Osteoblast (primary cell): ENCODE measurements at regions not wholly inside any gene's neighbourhood (a gene's known extent, or its start where the extent isn't known, plus 50 kb on each side); places are given as distances from the start of the nearest gene placed in this dataset.

ENCODE experiments used
- DNase-seq: peaks from one replicate; pipeline ENCODE4 v3.0.0; 2011; ENCODE audit warnings: low spot score, mixed read lengths; ENCODE audit not compliant: insufficient read length; ENCODE audit errors: missing footprints
- H2AFZ ChIP-seq: 2 replicates; pipeline ENCODE4 v1.6.0; 2011; ENCODE audit warnings: mild to moderate bottlenecking, low read length
- H3K27ac ChIP-seq: 2 replicates; pipeline ENCODE4 v1.5.1; 2011; ENCODE audit warnings: mild to moderate bottlenecking, low read depth, low read length, moderate library complexity
- H3K27me3 ChIP-seq: 2 replicates; pipeline ENCODE4 v1.6.0; 2012; ENCODE audit warnings: mild to moderate bottlenecking, control low read depth, inconsistent platforms, low read length, moderate library complexity; ENCODE audit not compliant: insufficient read depth
- H3K36me3 ChIP-seq: 2 replicates; pipeline ENCODE4 v1.5.1; 2011; ENCODE audit warnings: mild to moderate bottlenecking, low read length, control low read depth, moderate library complexity; ENCODE audit not compliant: insufficient read depth
- H3K4me1 ChIP-seq: 2 replicates; pipeline ENCODE4 v1.5.1; 2011; ENCODE audit warnings: mild to moderate bottlenecking, low read length, control low read depth, moderate library complexity; ENCODE audit not compliant: insufficient read depth
- H3K4me2 ChIP-seq: 2 replicates; pipeline ENCODE4 v1.6.0; 2011; ENCODE audit warnings: mild to moderate bottlenecking, low read length; ENCODE audit not compliant: insufficient read depth
- H3K4me3 ChIP-seq: fragments of 200-600 bp; sonication (generic); 3 replicates; pipeline ENCODE4 v1.5.1; 2012; ENCODE audit warnings: mild to moderate bottlenecking, low read length, inconsistent platforms; ENCODE audit not compliant: insufficient read depth
- H3K79me2 ChIP-seq: 2 replicates; pipeline ENCODE4 v1.6.0; 2012; ENCODE audit warnings: mild to moderate bottlenecking, low read length, control low read depth, inconsistent platforms; ENCODE audit not compliant: insufficient read depth
- H3K9me3 ChIP-seq: 2 replicates; pipeline ENCODE4 v1.5.1; 2011; ENCODE audit warnings: low read depth, low read length, control low read depth
- H4K20me1 ChIP-seq: 2 replicates; pipeline ENCODE4 v1.6.0; 2012; ENCODE audit warnings: mild to moderate bottlenecking, low read length, control low read depth; ENCODE audit not compliant: insufficient read depth
- TF ChIP-seq, protein P1 (sequence below): IDR thresholded peaks from 2 replicates; pipeline ENCODE4 v1.5.1; 2011; ENCODE audit warnings: mild to moderate bottlenecking, low read depth, low read length, moderate library complexity; ENCODE audit errors: extremely low read depth

DNA sequence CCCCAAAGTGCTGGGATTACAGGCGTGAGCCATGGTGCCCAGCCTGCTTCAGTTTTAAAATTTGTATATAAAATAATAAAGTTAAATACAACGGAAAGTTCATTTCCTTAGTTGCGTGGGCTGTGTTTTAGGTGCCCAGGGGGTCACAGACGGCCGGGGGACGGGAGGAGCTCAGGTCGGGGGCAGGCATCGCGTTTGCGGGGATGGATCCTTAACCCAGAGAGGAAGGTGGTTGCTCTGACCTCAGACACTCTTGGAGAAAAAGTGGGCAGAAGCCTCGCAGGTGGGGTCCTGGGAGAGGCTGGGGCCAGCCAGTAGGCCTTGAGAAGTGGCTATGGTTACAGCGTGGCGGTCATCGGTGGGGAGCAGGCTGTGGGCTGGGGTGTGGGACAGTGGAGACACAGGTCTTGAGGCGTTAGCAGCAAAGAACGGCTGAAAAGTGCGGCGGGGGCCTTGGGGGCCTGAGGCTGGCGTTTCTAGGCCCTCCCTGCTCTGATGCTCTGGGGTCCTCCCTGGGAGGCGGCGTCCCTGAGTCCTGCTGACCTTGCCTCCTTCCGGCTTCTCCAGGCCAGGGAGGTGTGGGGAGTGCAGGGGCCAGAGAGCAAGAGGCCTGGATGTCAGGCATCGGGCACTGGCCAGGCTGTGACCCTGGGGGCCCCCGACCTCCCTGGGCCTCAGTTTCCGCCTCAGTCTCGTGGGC is 54.4 kb downstream of the UNCX start:
- H3K4me1 ChIP-seq = no peaks in the 10 kb centered on the region
- H3K79me2 ChIP-seq = no peaks in the 10 kb centered on the region
- no peaks in the 10 kb centered on the region for H3K9me3 ChIP-seq
- TF ChIP-seq, protein P1, sequence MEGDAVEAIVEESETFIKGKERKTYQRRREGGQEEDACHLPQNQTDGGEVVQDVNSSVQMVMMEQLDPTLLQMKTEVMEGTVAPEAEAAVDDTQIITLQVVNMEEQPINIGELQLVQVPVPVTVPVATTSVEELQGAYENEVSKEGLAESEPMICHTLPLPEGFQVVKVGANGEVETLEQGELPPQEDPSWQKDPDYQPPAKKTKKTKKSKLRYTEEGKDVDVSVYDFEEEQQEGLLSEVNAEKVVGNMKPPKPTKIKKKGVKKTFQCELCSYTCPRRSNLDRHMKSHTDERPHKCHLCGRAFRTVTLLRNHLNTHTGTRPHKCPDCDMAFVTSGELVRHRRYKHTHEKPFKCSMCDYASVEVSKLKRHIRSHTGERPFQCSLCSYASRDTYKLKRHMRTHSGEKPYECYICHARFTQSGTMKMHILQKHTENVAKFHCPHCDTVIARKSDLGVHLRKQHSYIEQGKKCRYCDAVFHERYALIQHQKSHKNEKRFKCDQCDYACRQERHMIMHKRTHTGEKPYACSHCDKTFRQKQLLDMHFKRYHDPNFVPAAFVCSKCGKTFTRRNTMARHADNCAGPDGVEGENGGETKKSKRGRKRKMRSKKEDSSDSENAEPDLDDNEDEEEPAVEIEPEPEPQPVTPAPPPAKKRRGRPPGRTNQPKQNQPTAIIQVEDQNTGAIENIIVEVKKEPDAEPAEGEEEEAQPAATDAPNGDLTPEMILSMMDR = no peak
- no peaks in the 10 kb centered on the region for H3K36me3 ChIP-seq
- DNase-seq = no peak
- H3K27me3 ChIP-seq = peaks cover 13% of the 10 kb centered on the region
- H3K27ac ChIP-seq = no peak overlapping the region
- no peak overlapping the region for H3K4me2 ChIP-seq
- no peak overlapping the region for H2AFZ ChIP-seq
- H4K20me1 ChIP-seq = no peaks in the 10 kb centered on the region
- no peak overlapping the region for H3K4me3 ChIP-seq

DNA sequence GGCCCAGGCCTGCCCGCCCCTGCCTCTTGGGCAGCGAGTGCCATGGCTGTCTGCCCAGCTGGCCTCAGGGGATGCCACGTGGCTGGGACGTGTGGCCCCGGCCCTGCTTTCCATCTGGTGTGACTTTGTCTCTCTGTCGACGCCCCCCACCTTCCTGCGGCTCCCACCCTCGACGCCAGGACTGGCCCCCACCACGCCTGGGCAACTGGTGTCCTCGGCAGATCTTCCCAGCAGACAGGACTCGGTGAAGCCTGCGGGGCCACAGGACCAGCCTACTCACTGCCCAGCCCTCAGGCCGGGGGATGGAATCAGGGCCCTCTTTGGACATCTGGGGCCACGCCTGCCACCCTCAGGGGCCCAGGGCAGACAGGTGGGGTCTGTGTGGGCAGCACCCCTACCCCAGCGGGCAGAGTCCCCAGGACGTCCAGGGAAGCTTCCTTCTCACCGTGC is 55.1 kb downstream of the UNCX start:
- DNase-seq = no peak
- no peak overlapping the region for H2AFZ ChIP-seq
- no peaks in the 10 kb centered on the region for H4K20me1 ChIP-seq
- TF ChIP-seq, protein P1 = no peak
- H3K27me3 ChIP-seq = peaks cover 13% of the 10 kb centered on the region
- no peaks in the 10 kb centered on the region for H3K36me3 ChIP-seq
- H3K27ac ChIP-seq = no peak overlapping the region
- H3K4me1 ChIP-seq = no peaks in the 10 kb centered on the region
- no peak overlapping the region for H3K4me3 ChIP-seq
- H3K4me2 ChIP-seq = no peak overlapping the region
- no peaks in the 10 kb centered on the region for H3K79me2 ChIP-seq
- H3K9me3 ChIP-seq = no peaks in the 10 kb centered on the region

DNA sequence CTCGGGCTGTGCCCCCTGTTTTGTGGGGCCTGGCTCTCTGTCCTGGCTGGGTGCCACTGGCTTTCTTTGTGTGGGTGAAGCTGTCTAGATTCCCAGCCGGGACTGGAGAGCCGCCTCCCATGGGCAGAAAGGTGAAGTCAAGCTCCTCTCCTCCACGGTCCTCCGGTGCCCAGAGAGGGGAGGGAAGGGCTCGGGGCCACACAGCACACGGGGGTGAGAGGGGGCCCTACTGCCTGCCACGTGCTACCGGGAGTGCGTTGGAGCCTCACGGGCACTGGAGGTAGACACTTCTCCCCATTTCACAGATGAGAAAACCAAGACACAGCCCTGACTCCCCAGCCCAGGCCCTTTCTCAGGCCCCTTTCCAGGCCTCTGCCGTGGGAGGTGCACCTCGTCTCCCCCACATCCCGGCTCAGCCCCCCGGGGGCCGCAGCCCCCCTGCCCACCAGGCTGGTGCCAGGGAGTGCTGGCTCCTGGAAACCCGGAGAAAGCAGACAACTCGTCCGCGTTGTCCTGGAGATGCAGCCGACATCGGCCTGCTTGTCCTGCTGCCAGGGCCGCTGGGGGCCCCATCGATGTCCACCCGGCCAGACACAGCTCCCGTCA is 55.8 kb downstream of the UNCX start:
- H3K79me2 ChIP-seq = no peaks in the 10 kb centered on the region
- no peak overlapping the region for H3K4me3 ChIP-seq
- H4K20me1 ChIP-seq = no peaks in the 10 kb centered on the region
- no peak for DNase-seq
- H3K36me3 ChIP-seq = no peaks in the 10 kb centered on the region
- no peaks in the 10 kb centered on the region for H3K9me3 ChIP-seq
- no peak overlapping the region for H3K27ac ChIP-seq
- TF ChIP-seq, protein P1 = no peak
- no peak overlapping the region for H2AFZ ChIP-seq
- no peaks in the 10 kb centered on the region for H3K4me1 ChIP-seq
- peaks cover 13% of the 10 kb centered on the region for H3K27me3 ChIP-seq
- no peak overlapping the region for H3K4me2 ChIP-seq

DNA sequence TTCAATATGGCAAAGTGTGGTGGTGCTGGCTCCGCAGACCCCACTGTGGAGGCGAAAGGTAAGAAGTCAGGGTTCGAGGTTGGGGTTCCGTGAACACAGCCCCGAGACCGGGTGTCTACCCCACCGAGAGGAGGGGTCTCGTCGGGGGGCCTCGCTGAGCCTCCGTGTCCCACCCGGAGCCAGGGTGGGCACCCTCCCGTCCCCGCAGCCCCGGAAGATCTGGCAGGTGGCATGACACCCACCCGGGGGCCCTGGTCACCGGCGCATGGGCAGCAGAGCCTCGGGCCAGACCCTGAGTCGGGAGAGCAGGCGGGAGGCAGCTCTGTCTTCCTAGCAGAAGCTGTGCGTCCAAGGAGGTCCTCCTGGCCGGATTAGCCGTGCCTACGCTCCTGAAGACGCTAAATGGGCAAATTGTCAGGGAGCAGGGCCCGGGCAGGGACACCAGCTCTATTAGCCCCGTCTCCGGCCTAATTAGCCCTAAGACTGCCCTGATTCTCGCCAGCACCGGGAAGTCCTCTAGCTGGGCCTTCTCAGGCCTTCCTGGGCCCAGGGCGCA is 56.4 kb downstream of the UNCX start:
- no peak overlapping the region for H2AFZ ChIP-seq
- no peaks in the 10 kb centered on the region for H3K9me3 ChIP-seq
- TF ChIP-seq, protein P1 = no peak
- H3K79me2 ChIP-seq = no peaks in the 10 kb centered on the region
- H3K4me1 ChIP-seq = no peaks in the 10 kb centered on the region
- H3K4me2 ChIP-seq = no peak overlapping the region
- no peak overlapping the region for H3K4me3 ChIP-seq
- no peak for DNase-seq
- H3K27ac ChIP-seq = no peak overlapping the region
- no peaks in the 10 kb centered on the region for H3K36me3 ChIP-seq
- H3K27me3 ChIP-seq = peaks cover 13% of the 10 kb centered on the region
- no peaks in the 10 kb centered on the region for H4K20me1 ChIP-seq
